OCI-LY1 (cell line): ENCODE measurements at regions not wholly inside any gene's neighbourhood (a gene's known extent, or its start where the extent isn't known, plus 50 kb on each side); places are given as distances from the start of the nearest gene placed in this dataset.
"Not testable (repeated sequence)": the region's sequence is repeated elsewhere in the genome, so short reads cannot be mapped to it uniquely, and the experiment has no call there.

Experiments used
- EZH2 ChIP-seq: fragments of 200-600 bp; sonication (generic), shearing (Covaris generic); IDR thresholded peaks from 2 replicates; pipeline ENCODE4 v1.8.0; 2017; ENCODE audit warnings: borderline replicate concordance, mixed run types, mild to moderate bottlenecking, antibody characterized with exemption, low read length, moderate library complexity, mixed read lengths
- TF ChIP-seq, protein P1 (sequence below): fragments of 200-600 bp; sonication (generic), shearing (Covaris generic); IDR thresholded peaks from 2 replicates; pipeline ENCODE4 v1.5.1; 2017; ENCODE audit warnings: mild to moderate bottlenecking, antibody characterized with exemption, low read length, moderate library complexity, mixed read lengths

DNA sequence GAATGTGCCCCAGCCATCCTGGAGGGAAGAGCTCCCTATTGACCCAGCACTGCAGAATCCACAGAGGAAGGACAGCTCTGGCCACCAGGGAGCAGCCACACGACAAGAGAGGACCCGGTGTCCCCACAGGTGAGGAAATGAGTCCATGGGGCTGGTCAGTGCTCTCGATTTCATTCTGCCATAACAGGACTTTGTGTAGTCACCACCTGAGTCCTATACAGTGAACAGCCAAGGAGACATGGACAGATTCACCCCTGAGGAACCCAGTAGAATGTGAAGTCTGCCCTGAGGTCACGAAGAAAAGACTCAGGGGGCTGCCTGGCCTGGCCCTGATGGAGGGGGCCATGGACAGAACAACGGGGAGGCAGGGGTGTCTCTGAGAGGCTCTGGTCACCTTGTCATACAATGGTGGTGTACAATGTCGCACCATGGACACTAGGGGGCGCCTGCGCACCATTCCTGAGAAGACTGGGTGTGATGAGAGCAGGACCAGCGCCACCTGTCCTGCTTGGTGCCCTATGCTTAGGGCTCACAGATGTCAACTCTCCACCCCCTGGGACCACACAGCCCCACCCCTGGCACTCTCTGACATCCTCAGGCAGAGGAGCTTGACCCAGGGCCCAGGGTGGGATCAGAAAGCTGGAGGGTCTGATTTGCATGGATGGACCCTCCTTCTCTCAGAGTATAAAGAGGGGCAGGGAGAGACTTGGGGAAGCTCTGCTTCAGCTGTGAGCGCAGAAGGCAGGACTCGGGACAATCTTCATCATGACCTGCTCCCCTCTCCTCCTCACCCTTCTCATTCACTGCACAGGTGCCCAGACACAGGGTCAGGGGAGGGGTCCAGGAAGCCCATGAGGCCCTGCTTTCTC is 77.4 kb downstream of the VPREB1 start:
- TF ChIP-seq EZH2 = not testable (repeated sequence)
- TF ChIP-seq, protein P1, sequence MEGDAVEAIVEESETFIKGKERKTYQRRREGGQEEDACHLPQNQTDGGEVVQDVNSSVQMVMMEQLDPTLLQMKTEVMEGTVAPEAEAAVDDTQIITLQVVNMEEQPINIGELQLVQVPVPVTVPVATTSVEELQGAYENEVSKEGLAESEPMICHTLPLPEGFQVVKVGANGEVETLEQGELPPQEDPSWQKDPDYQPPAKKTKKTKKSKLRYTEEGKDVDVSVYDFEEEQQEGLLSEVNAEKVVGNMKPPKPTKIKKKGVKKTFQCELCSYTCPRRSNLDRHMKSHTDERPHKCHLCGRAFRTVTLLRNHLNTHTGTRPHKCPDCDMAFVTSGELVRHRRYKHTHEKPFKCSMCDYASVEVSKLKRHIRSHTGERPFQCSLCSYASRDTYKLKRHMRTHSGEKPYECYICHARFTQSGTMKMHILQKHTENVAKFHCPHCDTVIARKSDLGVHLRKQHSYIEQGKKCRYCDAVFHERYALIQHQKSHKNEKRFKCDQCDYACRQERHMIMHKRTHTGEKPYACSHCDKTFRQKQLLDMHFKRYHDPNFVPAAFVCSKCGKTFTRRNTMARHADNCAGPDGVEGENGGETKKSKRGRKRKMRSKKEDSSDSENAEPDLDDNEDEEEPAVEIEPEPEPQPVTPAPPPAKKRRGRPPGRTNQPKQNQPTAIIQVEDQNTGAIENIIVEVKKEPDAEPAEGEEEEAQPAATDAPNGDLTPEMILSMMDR = peak; percentile 81
